IPS-11a (cell line): ENCODE measurements at regions not wholly inside any gene's neighbourhood (a gene's known extent, or its start where the extent isn't known, plus 50 kb on each side); places are given as distances from the start of the nearest gene placed in this dataset.
"Not testable (repeated sequence)": the region's sequence is repeated elsewhere in the genome, so short reads cannot be mapped to it uniquely, and the experiment has no call there.

Experiments
- H3K4me3 ChIP-seq: one replicate; pipeline ENCODE4 v1.5.1; 2013; ENCODE audit warnings: low read depth, low read length, control low read depth

DNA sequence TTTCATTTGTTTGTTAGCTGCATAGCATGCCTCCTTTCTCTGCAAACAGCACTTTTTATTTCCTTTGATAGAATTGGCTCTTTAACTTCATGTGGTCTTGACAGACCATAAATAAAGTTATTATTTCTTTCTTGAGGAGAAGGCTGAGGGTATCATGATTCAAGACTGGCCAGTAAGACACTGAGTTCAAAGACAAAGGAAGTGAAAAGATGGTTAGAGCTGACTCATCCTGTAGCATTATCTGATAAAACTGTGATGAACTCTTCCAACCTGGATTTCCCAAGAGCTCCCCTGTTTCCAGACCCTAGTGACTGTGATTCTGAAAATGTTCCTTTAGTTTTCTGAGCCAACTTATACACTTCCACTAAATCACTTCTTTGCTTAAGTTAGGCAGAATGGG, 179.3 kb upstream of the FAT3 start:
- H3K4me3 ChIP-seq, result no peak overlapping the region

DNA sequence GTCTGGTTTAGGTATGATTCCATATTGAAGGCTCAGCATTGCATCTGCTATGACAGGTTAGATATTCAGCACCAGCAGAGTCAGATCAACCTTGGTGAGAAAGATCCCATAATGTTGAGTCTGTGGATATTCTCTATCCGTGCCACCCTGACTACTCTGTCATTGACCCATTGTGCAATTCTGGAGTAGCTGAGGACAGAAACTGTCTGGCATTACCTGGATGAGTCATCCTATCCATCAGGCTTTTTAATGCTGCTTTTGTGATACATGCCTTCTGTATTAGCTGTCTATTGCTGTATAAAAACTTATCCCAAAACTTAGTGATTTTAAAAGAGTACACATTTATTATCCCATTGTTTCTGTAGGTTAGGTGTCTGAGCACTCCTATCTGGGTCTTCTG, 189.1 kb upstream of the FAT3 start:
- H3K4me3 ChIP-seq, result no peak overlapping the region

- peak overlapping the region; percentile 6 for H3K4me3 ChIP-seq
These were observed 197.5 kb upstream of the FAT3 start for GRCh38 chr11:92027136-92027535.

GRCh38 chr11:92026664-92027063, 198.0 kb upstream of the FAT3 start:
- H3K4me3 ChIP-seq, result peak overlapping the region; percentile 6

- no peak overlapping the region for H3K4me3 ChIP-seq
These were observed 199.8 kb upstream of the FAT3 start for GRCh38 chr11:92024788-92025187.

DNA sequence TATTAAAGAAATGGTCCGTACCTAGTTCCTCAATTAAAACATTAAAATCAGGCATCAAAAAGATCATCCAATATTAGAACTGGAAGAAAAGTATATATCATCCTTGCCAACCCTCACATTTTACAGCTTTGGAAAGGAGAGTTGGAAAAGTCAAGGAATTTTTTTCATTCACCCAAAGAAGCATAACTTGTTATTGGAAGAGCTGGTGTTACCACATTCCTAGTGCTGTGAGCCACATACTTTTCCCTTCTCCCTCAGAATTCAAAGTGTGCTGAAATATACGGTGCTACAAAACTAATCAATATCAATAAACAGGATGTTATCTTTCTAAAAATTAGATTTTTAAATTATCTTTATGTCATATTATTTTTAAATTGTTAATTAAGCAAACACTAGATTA, 202.1 kb upstream of the FAT3 start:
- H3K4me3 ChIP-seq, result no peak overlapping the region

DNA sequence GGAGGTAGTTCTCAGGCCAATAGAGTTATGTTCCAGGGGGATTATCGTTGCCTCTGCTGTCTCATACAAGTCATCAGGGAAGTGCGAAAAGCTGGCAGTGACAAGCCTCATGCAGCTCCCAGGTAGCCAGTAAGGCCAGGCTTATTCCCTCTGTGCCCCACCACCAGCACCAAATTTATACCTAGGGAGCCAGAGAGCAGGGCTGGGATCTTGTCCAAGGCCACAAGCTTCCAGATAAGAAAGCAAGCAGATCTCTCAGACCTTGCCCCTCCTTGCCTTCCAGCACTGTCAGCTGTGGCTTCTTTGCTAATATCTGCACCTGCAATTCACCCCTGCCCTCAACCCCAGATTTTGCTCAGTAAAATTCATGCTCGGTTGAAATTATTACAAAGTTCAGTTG, 206.3 kb upstream of the FAT3 start:
- H3K4me3 ChIP-seq, result no peak overlapping the region

- no peak overlapping the region for H3K4me3 ChIP-seq
These were observed 216.4 kb upstream of the FAT3 start for GRCh38 chr11:92008249-92008648.

- no peak overlapping the region for H3K4me3 ChIP-seq
These were observed 222.1 kb upstream of the FAT3 start for GRCh38 chr11:92002568-92002967.

GRCh38 chr11:91998481-91998880, 226.1 kb upstream of the FAT3 start:
- H3K4me3 ChIP-seq, result no peak overlapping the region

DNA sequence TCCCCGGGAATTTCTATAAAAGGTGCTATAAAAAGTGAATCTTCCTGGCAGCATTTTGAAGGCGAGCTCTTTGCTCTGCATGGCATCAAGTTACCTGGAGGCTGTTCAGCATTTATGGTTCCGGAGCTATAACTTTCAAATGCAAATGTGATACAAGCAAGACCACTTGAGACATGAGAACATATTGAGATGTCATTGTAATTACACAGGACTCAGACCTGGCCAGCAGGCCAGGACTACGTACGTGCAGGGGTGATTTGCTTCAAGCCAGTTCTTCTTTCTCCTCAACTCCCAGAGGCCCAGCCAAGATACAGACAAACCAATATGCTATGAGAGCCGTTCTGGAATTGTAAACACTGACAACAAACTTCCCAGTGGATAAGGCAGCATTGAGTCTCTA, 227.4 kb upstream of the FAT3 start:
- H3K4me3 ChIP-seq, result no peak overlapping the region

DNA sequence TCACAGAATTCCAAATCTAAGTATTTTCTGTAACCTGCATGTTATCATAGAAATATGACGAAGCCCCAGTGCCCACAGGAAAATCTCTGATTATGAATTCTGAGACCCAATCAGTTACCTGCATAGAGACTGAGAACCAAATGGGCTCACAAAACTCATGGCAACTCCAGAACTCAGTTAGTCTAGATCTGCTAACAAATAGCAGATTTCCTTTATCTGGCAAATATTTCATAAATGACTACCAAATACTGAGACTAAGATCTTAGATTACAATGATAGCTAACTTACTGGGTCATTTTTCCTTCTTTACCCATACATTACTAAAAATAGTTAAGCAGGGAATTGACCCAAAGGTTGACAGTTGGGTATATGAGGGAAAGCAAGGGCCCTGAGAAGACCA, 228.1 kb upstream of the FAT3 start:
- no peak overlapping the region for H3K4me3 ChIP-seq

GRCh38 chr11:91988443-91988842, 236.2 kb upstream of the FAT3 start:
- H3K4me3 ChIP-seq, result not testable (repeated sequence)

- H3K4me3 ChIP-seq, result no peak overlapping the region
These were observed 238.4 kb upstream of the FAT3 start for GRCh38 chr11:91986218-91986617.

GRCh38 chr11:91984033-91984584, 240.5 kb upstream of the FAT3 start:
- H3K4me3 ChIP-seq, result no peak overlapping the region

- no peak overlapping the region for H3K4me3 ChIP-seq
These were observed 242.6 kb upstream of the FAT3 start for GRCh38 chr11:91981995-91982394.

- no peak overlapping the region for H3K4me3 ChIP-seq
These were observed 244.8 kb upstream of the FAT3 start for GRCh38 chr11:91979775-91980174.

DNA sequence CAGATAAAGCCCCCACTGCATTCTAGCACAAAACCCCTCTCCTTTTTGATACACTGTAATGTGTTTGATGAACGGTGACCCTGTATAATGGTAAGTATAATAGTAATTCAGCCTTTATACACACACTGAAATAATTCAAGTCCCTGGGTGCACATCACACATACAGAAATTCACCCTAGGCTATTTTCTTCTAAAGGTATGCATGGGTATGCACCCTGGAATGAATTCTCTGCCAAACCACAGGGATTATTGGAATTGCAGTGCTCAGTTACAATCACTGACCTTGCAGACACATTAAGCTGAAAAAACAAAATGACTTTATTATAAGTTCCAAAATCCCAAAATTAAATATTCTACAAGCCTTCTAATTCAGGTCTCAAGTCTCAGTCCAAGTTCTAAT, 245.9 kb upstream of the FAT3 start:
- no peak overlapping the region for H3K4me3 ChIP-seq

DNA sequence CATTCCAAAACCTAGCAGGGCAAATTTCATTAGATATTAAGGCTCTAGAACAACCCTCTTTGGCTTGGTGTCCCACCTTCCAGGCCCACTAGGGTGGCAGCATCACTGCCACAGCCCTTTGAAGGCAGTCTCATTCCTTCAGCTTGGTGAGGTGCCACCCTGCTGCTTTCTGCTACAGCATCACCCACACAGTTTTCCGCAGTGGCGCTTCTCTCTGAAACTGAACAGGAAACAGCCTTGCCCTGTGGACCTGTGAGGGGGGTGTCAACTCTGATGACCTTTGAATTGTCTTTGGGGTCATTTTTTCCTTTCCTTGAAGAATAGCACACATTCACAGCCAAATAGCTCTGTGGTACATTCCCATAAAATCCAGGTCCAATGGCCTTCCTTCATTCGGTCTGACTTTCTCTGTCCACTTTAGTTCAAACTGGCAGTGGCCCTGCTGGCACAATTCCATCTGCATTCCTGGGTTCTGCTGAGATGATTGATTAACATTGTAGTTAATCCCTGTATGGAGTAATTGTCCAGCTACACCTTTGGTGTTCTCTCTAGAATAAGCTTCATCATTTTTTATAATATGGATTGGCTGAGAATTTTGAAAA, 251.9 kb upstream of the FAT3 start:
- no peak overlapping the region for H3K4me3 ChIP-seq

DNA sequence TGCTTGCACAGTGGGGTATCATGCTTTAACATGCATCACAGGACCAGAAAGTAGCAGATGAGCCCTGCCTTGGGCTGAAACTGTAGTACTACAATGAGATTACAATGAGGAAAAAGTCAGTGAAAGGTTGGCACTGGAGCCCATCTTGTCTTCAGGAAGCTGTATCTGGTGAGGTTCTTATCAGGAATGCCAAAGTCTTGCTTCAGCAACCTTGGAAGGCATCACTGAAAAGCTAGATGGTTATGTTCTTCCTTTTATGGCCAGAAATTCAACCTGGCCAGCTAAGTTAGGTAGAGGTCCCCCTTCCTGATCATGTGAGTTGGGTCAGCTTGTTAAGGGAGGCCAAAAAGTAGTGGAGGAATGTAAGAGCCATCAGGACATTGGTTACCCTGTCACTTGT, 254.0 kb upstream of the FAT3 start:
- H3K4me3 ChIP-seq, result no peak overlapping the region

DNA sequence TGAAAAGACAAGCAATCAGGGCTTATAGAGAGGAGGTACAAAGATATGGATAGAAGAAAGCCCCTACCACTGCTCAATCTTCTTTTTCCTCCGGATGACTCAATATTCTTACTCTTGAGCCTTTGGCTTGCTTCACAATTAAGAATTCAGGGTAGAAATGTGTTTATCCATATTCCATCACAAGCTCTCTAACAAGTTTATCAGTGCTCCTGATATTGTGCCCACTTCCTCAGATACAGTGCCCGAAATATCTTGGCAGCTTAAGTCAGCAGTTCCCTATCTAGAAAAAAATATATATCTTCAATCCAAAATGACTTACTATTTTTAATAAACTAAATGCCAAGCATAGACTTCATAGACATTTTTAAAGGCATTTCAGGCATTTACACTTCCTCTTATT, 255.1 kb upstream of the FAT3 start:
- H3K4me3 ChIP-seq, result no peak overlapping the region

- H3K4me3 ChIP-seq, result no peak overlapping the region
These were observed 256.9 kb upstream of the FAT3 start for GRCh38 chr11:91967691-91968045.

DNA sequence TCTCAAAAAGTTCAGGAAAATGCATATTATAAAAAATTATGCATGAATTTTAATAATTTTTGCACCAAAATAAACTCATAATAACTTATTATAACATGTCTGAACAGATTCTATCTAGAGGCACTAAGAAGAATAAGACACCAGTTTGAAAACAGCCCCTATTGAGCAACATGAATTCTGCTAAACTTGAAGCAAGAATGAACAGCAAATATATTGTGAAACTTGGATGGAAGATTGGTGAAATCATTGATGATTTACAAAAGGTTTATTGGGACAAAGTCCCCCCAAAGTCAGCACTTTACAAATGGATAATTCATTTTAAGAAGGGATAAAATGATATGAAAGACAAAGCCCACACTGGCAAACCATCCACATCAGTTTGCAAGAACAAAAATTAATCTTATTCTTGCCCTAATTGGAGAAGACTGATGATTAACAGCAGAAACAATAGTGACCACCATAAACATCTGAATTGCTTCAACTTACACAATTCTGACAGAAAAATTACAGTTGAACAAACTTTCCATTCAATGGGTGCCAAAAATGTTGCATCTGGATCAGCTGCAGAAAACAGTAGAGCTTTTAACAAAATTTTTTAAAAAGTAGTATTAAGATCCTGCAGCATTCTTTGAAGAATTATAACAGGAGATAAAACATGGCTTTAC, 257.5 kb upstream of the FAT3 start:
- H3K4me3 ChIP-seq, result no peak overlapping the region
